Stromal cell of bone marrow (primary cell): ENCODE measurements at regions not wholly inside any gene's neighbourhood (a gene's known extent, or its start where the extent isn't known, plus 50 kb on each side); places are given as distances from the start of the nearest gene placed in this dataset.

Experiments
- DNase-seq: peaks from one replicate; pipeline ENCODE4 v3.0.0-alpha.2; 2012; ENCODE audit warnings: low read depth

- no peak for DNase-seq
Observed at GRCh38 chr9:26058111-26058895, 380.1 kb upstream of the TUSC1 start.

GRCh38 chr9:26057050-26057449, 378.8 kb upstream of the TUSC1 start:
- DNase-seq: no peak

- peak; percentile 13 for DNase-seq
Observed at GRCh38 chr9:26054600-26055520, 376.6 kb upstream of the TUSC1 start.

- DNase-seq: no peak
Observed at GRCh38 chr9:26053954-26054353, 375.7 kb upstream of the TUSC1 start.

- DNase-seq: peak; percentile 7
Observed at GRCh38 chr9:26043431-26043830, 365.2 kb upstream of the TUSC1 start.

GRCh38 chr9:26034786-26035185, 356.5 kb upstream of the TUSC1 start:
- DNase-seq: no peak

GRCh38 chr9:26033336-26033735, 355.1 kb upstream of the TUSC1 start:
- peak; percentile 29 for DNase-seq

- no peak for DNase-seq
Observed at GRCh38 chr9:26026423-26027100, 348.3 kb upstream of the TUSC1 start.

- DNase-seq: no peak
Observed at GRCh38 chr9:26013199-26013598, 335.0 kb upstream of the TUSC1 start.

GRCh38 chr9:26012797-26013196, 334.6 kb upstream of the TUSC1 start:
- peak; percentile 8 for DNase-seq

GRCh38 chr9:25994605-25995004, 316.4 kb upstream of the TUSC1 start:
- no peak for DNase-seq

- DNase-seq: no peak
Observed at GRCh38 chr9:25990376-25990775, 312.1 kb upstream of the TUSC1 start.

GRCh38 chr9:25975667-25976066, 297.4 kb upstream of the TUSC1 start:
- no peak for DNase-seq

- DNase-seq: peak; percentile 55
Observed at GRCh38 chr9:25964239-25964638, 286.0 kb upstream of the TUSC1 start.

GRCh38 chr9:25960178-25960577, 281.9 kb upstream of the TUSC1 start:
- DNase-seq: no peak

- no peak for DNase-seq
Observed at GRCh38 chr9:25954209-25954608, 276.0 kb upstream of the TUSC1 start.

- DNase-seq: no peak
Observed at GRCh38 chr9:25948182-25948581, 269.9 kb upstream of the TUSC1 start.

GRCh38 chr9:25939126-25939525, 260.9 kb upstream of the TUSC1 start:
- DNase-seq: no peak

GRCh38 chr9:25936031-25936430, 257.8 kb upstream of the TUSC1 start:
- no peak for DNase-seq

- no peak for DNase-seq
Observed at GRCh38 chr9:25935188-25935587, 256.9 kb upstream of the TUSC1 start.

- no peak for DNase-seq
Observed at GRCh38 chr9:25918761-25919160, 240.5 kb upstream of the TUSC1 start.

- no peak for DNase-seq
Observed at GRCh38 chr9:25917731-25918362, 239.6 kb upstream of the TUSC1 start.
